Small intestine (tissue), 7 donors: ENCODE measurements at regions not wholly inside any gene's neighbourhood (a gene's known extent, or its start where the extent isn't known, plus 50 kb on each side); places are given as distances from the start of the nearest gene placed in this dataset.
A peak's percentile ranks its signal among the peaks of the same experiment; 100 is the strongest.
"Not testable (repeated sequence)": the region's sequence is repeated elsewhere in the genome, so short reads cannot be mapped to it uniquely, and the experiment has no call there.

Experiments used
- DNase-seq, 2 donors: peaks; one replicate each; pipeline versions ENCODE4 v3.0.0 to v3.0.0-alpha.2; 2013
- FAIRE-seq: peaks from 2 replicates; lab custom pipeline; 2012; peaks lifted over from hg19 to GRCh38; lab: Jason Lieb, UNC
- H3K27ac ChIP-seq, 3 donors: one replicate each; pipeline ENCODE4 v1.5.1; 2013; ENCODE audit warnings: low read length in 2 of 3, mild to moderate bottlenecking in 2 of 3, control low read depth in 1 of 3, inconsistent platforms in 1 of 3, low read depth in 1 of 3, moderate library complexity in 1 of 3
- H3K27me3 ChIP-seq, 3 donors: one replicate each; pipeline ENCODE4 v1.6.1; 2013; ENCODE audit warnings: low read length in 3 of 3, inconsistent platforms in 1 of 3; ENCODE audit not compliant: control insufficient read depth in 3 of 3, insufficient read depth in 3 of 3
- H3K36me3 ChIP-seq, 3 donors: one replicate each; pipeline ENCODE4 v1.6.1; 2013; ENCODE audit warnings: low read length in 3 of 3, inconsistent platforms in 1 of 3, low read depth in 1 of 3, mild to moderate bottlenecking in 1 of 3, moderate library complexity in 1 of 3; ENCODE audit not compliant: control insufficient read depth in 3 of 3, insufficient read depth in 2 of 3
- H3K4me1 ChIP-seq, 3 donors: one replicate each; pipeline ENCODE4 v1.6.1; 2013; ENCODE audit warnings: low read length in 2 of 3, inconsistent platforms in 1 of 3, low read depth in 1 of 3, mild to moderate bottlenecking in 1 of 3, moderate library complexity in 1 of 3; ENCODE audit not compliant: control insufficient read depth in 3 of 3, insufficient read depth in 2 of 3
- H3K4me3 ChIP-seq, 3 donors: one replicate each; pipeline ENCODE4 v1.5.1; 2013; ENCODE audit warnings: low read length in 3 of 3, control low read depth in 1 of 3, inconsistent platforms in 1 of 3, low read depth in 1 of 3, mild to moderate bottlenecking in 1 of 3, moderate library complexity in 1 of 3
- H3K9me3 ChIP-seq, 2 donors: one replicate each; pipeline ENCODE4 v1.6.1; 2013; ENCODE audit warnings: low read depth in 1 of 2, low read length in 1 of 2; ENCODE audit not compliant: control insufficient read depth in 2 of 2, insufficient read depth in 1 of 2
- WGBS, 3 donors: extraction: QIAGEN DNeasy Blood & Tissue Kit; methylation state at CpG; one replicate each; pipeline ENCODE4 v1.1.7; 2013; 5-methylcytosine and 5-hydroxymethylcytosine counted together
- donor health status: healthy with polysubstance abuse.
- donor health status: control.
- donor health status: control.
- donor health status: Bipolar disorder and iron deficiency.
- donor health status: healthy.

DNA sequence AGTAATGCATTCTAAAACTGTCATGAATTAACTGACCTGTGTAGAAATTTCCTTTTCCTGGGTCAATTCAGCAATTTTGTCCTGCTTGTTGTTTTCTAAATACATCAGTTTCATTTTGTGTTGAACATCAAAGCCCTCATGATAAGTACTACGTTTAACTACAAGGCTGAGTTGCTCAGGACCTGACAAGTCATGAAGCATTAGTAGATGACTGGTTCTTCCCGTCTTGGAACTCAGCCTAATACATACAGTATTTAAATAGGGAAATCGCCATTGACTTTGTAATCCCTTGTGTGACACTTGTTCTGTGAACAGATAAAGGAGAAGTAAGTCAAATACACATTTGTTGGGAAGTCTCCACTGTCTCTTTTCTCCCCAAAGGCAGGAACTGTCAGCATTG lies 727.1 kb downstream of the TTLL7 start:
- 19 to 48% (median 27%) methylated on average over 3 of the region's 3 CpGs for WGBS, 3 donors
- not testable (repeated sequence) for DNase-seq, H3K4me3 ChIP-seq, H3K9me3 ChIP-seq, H3K27me3 ChIP-seq, H3K36me3 ChIP-seq, H3K27ac ChIP-seq, H3K4me1 ChIP-seq, FAIRE-seq

DNA sequence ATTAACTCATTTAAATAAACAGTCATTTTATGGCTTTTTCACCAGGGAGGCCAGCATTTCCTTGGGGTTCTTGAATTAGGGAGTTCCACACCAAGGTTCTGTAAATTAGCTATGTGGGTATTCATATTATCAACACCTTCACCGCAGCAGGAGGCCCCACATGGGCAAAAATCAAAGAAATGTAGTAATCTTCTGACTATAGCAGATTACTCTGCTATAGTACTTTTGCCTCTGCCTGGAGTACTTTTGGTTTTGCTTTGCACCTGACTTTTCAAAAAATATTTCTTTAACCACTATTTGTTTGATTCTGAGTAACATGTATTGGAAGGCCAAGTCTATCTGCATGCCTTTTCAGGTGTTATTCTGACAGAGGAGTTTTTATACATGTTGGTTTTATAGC lies 728.1 kb downstream of the TTLL7 start:
- H3K9me3 ChIP-seq, H3K4me3 ChIP-seq, H3K4me1 ChIP-seq, H3K27ac ChIP-seq, H3K27me3 ChIP-seq, DNase-seq, FAIRE-seq, H3K36me3 ChIP-seq: not testable (repeated sequence)
- no CpG with 5 or more reads among the region's 1 CpG for WGBS, 3 donors

GRCh38 chr1:83263808-83264207 lies 735.1 kb downstream of the TTLL7 start:
- not testable (repeated sequence) for H3K4me1 ChIP-seq, H3K9me3 ChIP-seq, H3K4me3 ChIP-seq, H3K36me3 ChIP-seq, DNase-seq, H3K27me3 ChIP-seq, H3K27ac ChIP-seq, FAIRE-seq
- WGBS, 3 donors, result 86 to 95% (median 92%) methylated on average over 14 of the region's 14 CpGs

- H3K36me3 ChIP-seq, H3K9me3 ChIP-seq, H3K4me3 ChIP-seq, DNase-seq, FAIRE-seq, H3K27ac ChIP-seq, H3K27me3 ChIP-seq, H3K4me1 ChIP-seq: not testable (repeated sequence)
- 74 to 88% (median 84%) methylated on average over 2 to 4 of the region's 4 CpGs for WGBS, 3 donors
These were observed 747.2 kb downstream of the TTLL7 start for GRCh38 chr1:83251687-83252086.

DNA sequence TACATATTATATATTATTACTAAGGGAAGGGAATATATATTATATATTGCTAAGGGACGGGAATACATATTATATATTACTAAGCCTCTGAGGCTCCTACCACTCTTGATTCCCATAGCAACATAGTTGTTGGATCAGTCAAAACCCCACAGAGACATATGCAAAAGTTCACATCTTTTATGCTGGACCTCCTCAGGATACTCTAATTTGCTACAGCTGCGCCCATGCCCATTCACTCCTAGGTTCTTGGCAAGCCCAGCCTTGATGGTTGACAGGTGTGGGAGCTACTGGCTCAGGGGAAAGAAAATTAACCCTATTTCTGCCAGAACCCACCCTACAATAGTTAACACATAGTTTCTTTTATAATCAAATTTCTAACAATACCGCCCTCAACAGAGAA lies 752.2 kb downstream of the TTLL7 start:
- not testable (repeated sequence) for FAIRE-seq, DNase-seq

GRCh38 chr1:83244832-83245231 lies 754.1 kb downstream of the TTLL7 start:
- not testable (repeated sequence) for DNase-seq, H3K36me3 ChIP-seq, H3K9me3 ChIP-seq, H3K27me3 ChIP-seq, H3K27ac ChIP-seq, H3K4me1 ChIP-seq, FAIRE-seq, H3K4me3 ChIP-seq

More for the DNA sequence above, 752.2 kb downstream of the TTLL7 start:
- not testable (repeated sequence) for H3K36me3 ChIP-seq, H3K4me3 ChIP-seq, H3K4me1 ChIP-seq, H3K9me3 ChIP-seq, H3K27ac ChIP-seq, H3K27me3 ChIP-seq
- WGBS, 3 donors, result 86 to 96% (median 86%) methylated on average over 3 of the region's 3 CpGs

- not testable (repeated sequence) for DNase-seq, H3K27me3 ChIP-seq, H3K9me3 ChIP-seq, H3K27ac ChIP-seq, H3K4me3 ChIP-seq, H3K36me3 ChIP-seq, H3K4me1 ChIP-seq
- peak; percentile 98 for FAIRE-seq
These were observed 759.4 kb downstream of the TTLL7 start for GRCh38 chr1:83239568-83239967.

DNA sequence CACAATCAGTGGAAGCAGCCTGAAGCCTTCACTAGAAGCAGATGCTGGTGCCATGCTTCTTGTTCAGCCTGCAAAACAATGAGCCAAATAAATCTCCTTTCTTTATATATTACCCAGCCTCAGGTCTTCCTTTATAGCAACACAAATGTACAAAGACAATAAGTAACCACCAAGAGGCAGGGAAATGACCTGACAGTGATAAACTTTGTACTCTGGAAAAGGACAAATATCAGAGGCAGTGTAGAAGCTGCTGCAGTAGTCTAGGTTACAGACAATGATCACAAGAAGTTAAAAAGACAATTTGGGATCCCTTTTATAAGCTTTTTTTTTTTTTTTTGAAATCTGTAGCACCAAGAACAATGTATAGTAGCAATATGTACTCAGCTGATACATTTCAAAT lies 760.3 kb downstream of the TTLL7 start:
- not testable (repeated sequence) for FAIRE-seq, H3K9me3 ChIP-seq, H3K4me1 ChIP-seq, H3K4me3 ChIP-seq, DNase-seq, H3K27ac ChIP-seq, H3K36me3 ChIP-seq, H3K27me3 ChIP-seq

DNA sequence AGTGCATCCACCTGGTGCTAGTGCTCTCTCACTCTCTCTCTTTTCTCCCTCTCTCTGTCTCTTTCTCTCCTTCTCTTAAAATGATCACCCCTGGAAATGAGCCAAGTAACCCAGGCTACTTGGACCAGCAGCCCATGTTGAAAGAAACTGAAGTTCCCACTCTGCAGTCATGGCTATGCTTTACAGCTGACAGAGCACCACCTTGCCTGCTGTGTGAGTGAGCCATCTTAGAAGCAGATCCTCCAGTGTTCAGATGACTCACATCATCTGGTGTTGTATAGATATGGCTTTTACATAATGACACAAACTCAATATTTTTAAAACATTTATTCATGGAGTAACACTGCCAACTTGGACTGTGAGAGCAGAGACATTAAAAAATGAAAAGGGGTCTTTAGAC lies 779.1 kb downstream of the TTLL7 start:
- not testable (repeated sequence) for DNase-seq, H3K36me3 ChIP-seq, FAIRE-seq, H3K27me3 ChIP-seq, H3K9me3 ChIP-seq, H3K27ac ChIP-seq, H3K4me1 ChIP-seq, H3K4me3 ChIP-seq
